RWPE1 (cell line): ENCODE measurements at regions not wholly inside any gene's neighbourhood (a gene's known extent, or its start where the extent isn't known, plus 50 kb on each side); places are given as distances from the start of the nearest gene placed in this dataset.

Experiments used
- CTCF ChIA-PET: fragments of 350-600 bp; sonication (Branson Sonifier 250); formaldehyde crosslinking; extraction: SDS; loops from one replicate; lab custom pipeline; 2021; lab: Yijun Ruan, JAX
- POLR2A ChIA-PET: fragments of 400-600 bp; formaldehyde crosslinking; extraction: SDS; loops from one replicate; lab custom pipeline; 2020; ENCODE audit warnings: antibody characterized with exemption; ENCODE audit not compliant: low non-redundant PET; lab: Yijun Ruan, JAX
- DNase-seq: peaks from one replicate; pipeline ENCODE4 v3.0.0; 2012; ENCODE audit warnings: low spot score
- H3K27ac ChIP-seq: fragments of 450-650 bp; 2 replicates; pipeline ENCODE4 v1.5.1; 2017
- TF ChIP-seq, protein P1 (sequence below): fragments of 450-650 bp; conservative IDR thresholded peaks from 2 replicates; pipeline ENCODE4 v1.5.1; 2017; ENCODE audit warnings: low read depth, mild to moderate bottlenecking

DNA sequence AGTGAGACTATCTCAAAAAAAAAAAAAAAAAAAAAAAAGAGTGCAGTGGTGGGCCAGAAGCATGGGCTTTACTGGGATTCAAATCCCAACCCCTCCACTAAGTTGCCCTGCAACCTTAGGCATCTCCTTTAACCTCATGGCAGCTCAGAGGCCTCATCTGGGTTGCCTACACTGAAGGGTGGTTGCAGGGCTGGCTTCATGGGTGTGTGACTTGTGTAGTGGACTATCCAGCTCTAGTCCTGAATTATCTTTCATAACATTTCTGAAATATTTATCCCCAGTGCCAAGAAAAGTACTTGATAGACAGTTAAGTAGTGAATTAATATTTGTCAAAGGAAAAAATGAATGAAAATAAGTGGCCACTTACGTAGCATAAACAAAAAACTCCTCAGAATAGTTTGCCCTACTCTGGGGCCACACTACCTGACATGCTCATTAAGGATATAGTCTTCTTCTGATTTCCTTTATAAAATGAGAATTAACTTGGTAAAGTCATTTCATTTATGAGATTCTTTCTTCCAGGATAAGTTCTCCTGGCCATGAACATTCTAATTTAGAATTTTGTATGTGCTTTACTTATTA lies 116.0 kb upstream of the SYT13 start:
- TF ChIP-seq, protein P1, sequence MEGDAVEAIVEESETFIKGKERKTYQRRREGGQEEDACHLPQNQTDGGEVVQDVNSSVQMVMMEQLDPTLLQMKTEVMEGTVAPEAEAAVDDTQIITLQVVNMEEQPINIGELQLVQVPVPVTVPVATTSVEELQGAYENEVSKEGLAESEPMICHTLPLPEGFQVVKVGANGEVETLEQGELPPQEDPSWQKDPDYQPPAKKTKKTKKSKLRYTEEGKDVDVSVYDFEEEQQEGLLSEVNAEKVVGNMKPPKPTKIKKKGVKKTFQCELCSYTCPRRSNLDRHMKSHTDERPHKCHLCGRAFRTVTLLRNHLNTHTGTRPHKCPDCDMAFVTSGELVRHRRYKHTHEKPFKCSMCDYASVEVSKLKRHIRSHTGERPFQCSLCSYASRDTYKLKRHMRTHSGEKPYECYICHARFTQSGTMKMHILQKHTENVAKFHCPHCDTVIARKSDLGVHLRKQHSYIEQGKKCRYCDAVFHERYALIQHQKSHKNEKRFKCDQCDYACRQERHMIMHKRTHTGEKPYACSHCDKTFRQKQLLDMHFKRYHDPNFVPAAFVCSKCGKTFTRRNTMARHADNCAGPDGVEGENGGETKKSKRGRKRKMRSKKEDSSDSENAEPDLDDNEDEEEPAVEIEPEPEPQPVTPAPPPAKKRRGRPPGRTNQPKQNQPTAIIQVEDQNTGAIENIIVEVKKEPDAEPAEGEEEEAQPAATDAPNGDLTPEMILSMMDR, result no peak
- POLR2A ChIA-PET, result no interaction called here
- no peak for DNase-seq
- CTCF ChIA-PET, result interaction anchor here (0.7 kb wide), 1 partner anchor 26 kb away, joined by 8 read pairs; no protein-coding TSS in a partner anchor
- H3K27ac ChIP-seq, result no peak overlapping the region

DNA sequence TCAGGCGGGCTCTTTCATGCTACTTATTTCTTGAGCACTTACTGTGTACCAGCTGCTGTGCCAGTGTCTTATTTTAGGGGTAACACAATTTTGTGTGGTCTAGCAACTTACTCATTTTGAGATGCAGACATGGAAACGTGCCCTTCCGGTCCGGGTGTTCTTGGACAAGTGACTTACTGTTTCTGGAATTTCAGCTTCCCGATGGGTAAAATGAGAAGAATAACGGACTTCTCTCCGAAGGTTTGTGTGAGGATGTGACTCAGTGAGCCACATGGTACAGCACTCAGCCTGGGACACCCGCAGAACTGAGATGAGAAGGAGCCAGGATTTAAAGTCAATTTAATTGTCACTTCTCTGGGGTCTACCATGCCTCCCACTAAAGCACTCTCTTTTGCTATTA lies 114.5 kb upstream of the SYT13 start:
- no peak for DNase-seq
- no peak overlapping the region for H3K27ac ChIP-seq
- ChIA-PET POLR2A (no interaction called here), CTCF (interaction anchor here (1.2 kb wide), 1 partner anchor 303 kb away, joined by 4 read pairs; no protein-coding TSS in a partner anchor)
- TF ChIP-seq, protein P1, result no peak

DNA sequence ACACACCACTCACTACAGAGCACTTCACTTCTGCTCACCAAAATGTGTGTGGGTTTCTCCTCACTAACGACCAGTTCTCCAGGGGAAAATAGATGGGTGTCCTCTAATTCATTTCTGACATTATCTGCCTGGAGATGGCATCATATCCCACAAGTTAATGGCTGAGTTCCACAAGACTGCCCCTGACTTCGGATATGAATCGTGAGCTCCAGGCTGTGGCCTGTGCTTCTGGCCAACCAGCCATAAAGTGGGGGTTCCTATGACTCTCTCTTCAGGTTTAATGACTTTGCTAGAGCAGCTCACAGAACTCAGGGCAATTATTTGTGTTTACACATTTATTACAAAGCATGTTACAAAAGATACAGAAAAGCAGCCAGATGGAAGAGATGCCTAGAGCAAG lies 113.0 kb upstream of the SYT13 start:
- no peak for DNase-seq
- no peak overlapping the region for H3K27ac ChIP-seq
- TF ChIP-seq, protein P1, result no peak
- ChIA-PET CTCF (interaction anchor here (0.9 to 1.2 kb wide), 2 partner anchors 28 to 372 kb away, joined by 5 to 6 read pairs; no protein-coding TSS in a partner anchor), POLR2A (no interaction called here)

DNA sequence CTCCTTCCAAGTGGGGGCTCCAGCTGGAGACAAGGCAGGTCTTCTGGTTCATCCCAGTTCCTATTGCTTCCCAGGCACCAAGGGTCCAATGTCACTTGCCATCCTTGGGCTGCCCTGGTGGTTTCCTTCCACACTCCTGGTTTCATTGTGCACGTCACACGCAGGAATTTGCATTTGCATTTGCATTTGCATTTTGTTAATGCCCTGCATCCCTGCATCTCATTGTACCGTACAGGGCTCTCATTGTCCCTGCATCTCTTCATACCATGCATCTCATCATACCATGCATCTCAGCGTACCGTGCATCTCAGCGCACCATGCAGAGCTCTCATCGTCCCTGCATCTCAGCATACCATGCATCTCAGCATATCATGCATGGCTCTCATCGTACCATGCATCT lies 112.2 kb upstream of the SYT13 start:
- TF ChIP-seq, protein P1, result no peak
- POLR2A ChIA-PET, result no interaction called here
- CTCF ChIA-PET, result interaction anchor here (1.1 kb wide), 1 partner anchor 373 kb away, joined by 7 read pairs; no protein-coding TSS in a partner anchor
- H3K27ac ChIP-seq, result no peak overlapping the region
- DNase-seq, result no peak

DNA sequence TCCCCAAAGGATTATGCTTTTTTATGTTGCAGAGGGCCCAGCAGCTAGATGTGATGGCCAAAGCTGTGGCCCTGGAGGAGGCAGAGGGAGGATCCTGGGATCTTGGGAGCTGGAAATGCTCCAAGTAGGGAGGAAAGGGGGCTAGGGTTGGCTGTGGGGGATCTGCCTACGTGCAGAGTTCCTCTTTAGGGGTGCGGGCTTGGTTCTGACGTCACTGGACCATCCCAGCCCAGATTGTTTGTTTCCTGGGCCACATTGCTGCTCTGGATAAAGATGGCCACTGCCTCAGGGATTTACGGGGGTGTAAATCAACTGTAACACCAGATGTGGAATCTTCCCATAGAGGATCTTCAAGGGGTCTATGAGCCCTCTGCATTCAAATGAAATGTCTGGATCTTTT lies 110.3 kb upstream of the SYT13 start:
- CTCF ChIA-PET, result interaction anchor here (0.7 to 1.1 kb wide), 3 partner anchors 25 to 1533 kb away, joined by 3 to 4 read pairs (median 3); no protein-coding TSS in a partner anchor
- DNase-seq, result no peak
- H3K27ac ChIP-seq, result no peak overlapping the region
- POLR2A ChIA-PET, result no interaction called here
- TF ChIP-seq, protein P1, result no peak

DNA sequence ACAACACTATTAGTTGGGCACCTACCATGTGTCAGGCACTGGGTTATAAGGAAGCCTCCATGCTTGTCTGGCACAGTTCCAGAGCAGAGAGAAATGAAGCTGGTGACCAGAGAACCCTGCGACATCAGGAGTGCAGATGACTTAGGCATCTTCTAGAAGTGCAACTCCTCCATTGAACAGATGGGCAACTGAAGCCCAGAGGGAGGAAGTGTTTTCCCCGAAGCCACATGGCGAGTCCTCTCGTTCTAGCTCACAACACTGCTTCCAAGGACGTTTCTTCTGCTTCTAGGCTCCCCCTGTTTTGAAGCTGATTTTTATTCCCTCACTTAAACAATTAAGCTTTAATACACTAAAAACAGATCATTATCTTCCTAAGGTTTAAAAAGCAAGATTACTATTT lies 109.8 kb upstream of the SYT13 start:
- TF ChIP-seq, protein P1, result no peak
- no peak for DNase-seq
- POLR2A ChIA-PET, result no interaction called here
- no peak overlapping the region for H3K27ac ChIP-seq
- CTCF ChIA-PET, result interaction anchor here (0.7 to 1.1 kb wide), 3 partner anchors 25 to 1533 kb away, joined by 3 to 4 read pairs (median 3); no protein-coding TSS in a partner anchor
